HCT116 (cell line): ENCODE measurements at regions not wholly inside any gene's neighbourhood (a gene's known extent, or its start where the extent isn't known, plus 50 kb on each side); places are given as distances from the start of the nearest gene placed in this dataset.
"Not testable (repeated sequence)": the region's sequence is repeated elsewhere in the genome, so short reads cannot be mapped to it uniquely, and the experiment has no call there.

ENCODE experiments used
- CTCF ChIP-seq, 3 experiments: fragments of 200-600 bp in 1 of 3; sonication (generic) in 1 of 3; IDR thresholded peaks in 2 of 3; conservative IDR thresholded peaks in 1 of 3; 2 replicates each; pipeline ENCODE4 v1.5.1; 2012 to 2017; ENCODE audit warnings: low read depth in 2 of 3, low read length in 2 of 3, antibody characterized with exemption in 1 of 3, borderline replicate concordance in 1 of 3, control low read depth in 1 of 3, mild to moderate bottlenecking in 1 of 3, mixed read lengths in 1 of 3, mixed run types in 1 of 3, moderate library complexity in 1 of 3; ENCODE audit not compliant: insufficient read depth in 1 of 3
- EZH2 ChIP-seq: fragments of 200-600 bp; sonication (generic); IDR thresholded peaks from 2 replicates; pipeline ENCODE4 v1.6.1; 2017; ENCODE audit warnings: antibody characterized with exemption, mixed run types
- POLR2A ChIP-seq: IDR thresholded peaks from 2 replicates; pipeline ENCODE4 v1.7.0; 2011; ENCODE audit warnings: borderline replicate concordance; ENCODE audit not compliant: insufficient read depth, insufficient read length; ENCODE audit errors: extremely low read depth
- REST ChIP-seq: IDR thresholded peaks from 2 replicates; pipeline ENCODE4 v1.6.1; 2012; ENCODE audit warnings: low read depth

GRCh38 chr4:127529879-127530278 lies 102.9 kb upstream of the INTU start:
- TF ChIP-seq REST; EZH2; CTCF (IDR thresholded peaks at IDR 0.05 in 2 of 3, conservative IDR thresholded peaks at IDR 0.05 in 1 of 3; ENCODE audit: borderline replicate concordance in 1 of 3, insufficient read depth in 1 of 3, low read depth in 2 of 3, low read length in 2 of 3); POLR2A: not testable (repeated sequence)
